Calu3 (cell line): ENCODE measurements at regions not wholly inside any gene's neighbourhood (a gene's known extent, or its start where the extent isn't known, plus 50 kb on each side); places are given as distances from the start of the nearest gene placed in this dataset.

ENCODE experiments used
- BruUV-seq: library from RNA; stranded (reverse); fragments of 400-500 nt; replicated peaks from 2 replicates; lab custom pipeline; 2021; lab: Mats Ljungman, UMichigan
- CTCF ChIA-PET: fragments of 300-600 bp; sonication (Branson Sonifier 250); formaldehyde crosslinking; loops from one replicate; lab custom pipeline; 2022; ENCODE audit warnings: antibody characterized with exemption; lab: Charles Lee
- DNase-seq: peaks from one replicate; pipeline ENCODE4 v3.0.0; 2022
- H3K27ac Mint-ChIP-seq: one replicate; pipeline ENCODE4 v1.8.0; 2022; ENCODE audit warnings: mixed read lengths; ENCODE audit not compliant: unreplicated experiment
- H3K27me3 Mint-ChIP-seq: one replicate; pipeline ENCODE4 v1.8.0; 2022; ENCODE audit warnings: mixed read lengths; ENCODE audit not compliant: unreplicated experiment
- H3K36me3 Mint-ChIP-seq: one replicate; pipeline ENCODE4 v1.8.0; 2022; ENCODE audit warnings: mild to moderate bottlenecking, moderate library complexity, mixed read lengths; ENCODE audit not compliant: insufficient read depth, unreplicated experiment
- H3K4me1 Mint-ChIP-seq: one replicate; pipeline ENCODE4 v1.8.0; 2022; ENCODE audit warnings: mild to moderate bottlenecking, low read depth, mixed read lengths; ENCODE audit not compliant: unreplicated experiment
- H3K4me3 Mint-ChIP-seq: one replicate; pipeline ENCODE4 v1.8.0; 2022; ENCODE audit warnings: mild to moderate bottlenecking, low read depth, moderate library complexity, mixed read lengths; ENCODE audit not compliant: unreplicated experiment
- H3K9me3 Mint-ChIP-seq: one replicate; pipeline ENCODE4 v1.8.0; 2022; ENCODE audit warnings: low read depth, mixed read lengths; ENCODE audit not compliant: unreplicated experiment
- CTCF ChIP-seq: fragments of 200-600 bp; IDR thresholded peaks from one replicate; pipeline ENCODE4 v1.8.0; 2022; ENCODE audit warnings: antibody characterized with exemption; ENCODE audit not compliant: unreplicated experiment
- intact Hi-C: fragments of 100-400 bp; cut with micrococcal nuclease; formaldehyde crosslinking; loops from one replicate; pipeline ENCODE4 v1.10.0; 2022; ENCODE audit not compliant: unreplicated experiment

GRCh38 chr7:25665903-25666670 is 437.8 kb upstream of the NPVF start:
- Mint-ChIP-seq H3K36me3 (no peaks in the 10 kb centered on the region), H3K4me3 (no peak overlapping the region), H3K27ac (no peak overlapping the region), H3K9me3 (no peaks in the 10 kb centered on the region), H3K4me1 (peaks cover 6% of the 10 kb centered on the region), H3K27me3 (peaks cover 87% of the 10 kb centered on the region)
- DNase-seq: no peak
- BruUV-seq: no TSS peak
- TF ChIP-seq CTCF: no peak
- intact Hi-C loops: no loop called here
- CTCF ChIA-PET: no interaction called here

- no peaks in the 10 kb centered on the region for H3K9me3 Mint-ChIP-seq
- peaks cover 88% of the 10 kb centered on the region for H3K27me3 Mint-ChIP-seq
- no peak for DNase-seq
Measured at GRCh38 chr7:25666671-25667060, 438.4 kb upstream of the NPVF start.

GRCh38 chr7:25669281-25669781 is 441.0 kb upstream of the NPVF start:
- Mint-ChIP-seq H3K9me3 (no peaks in the 10 kb centered on the region), H3K27me3 (peaks cover 88% of the 10 kb centered on the region), H3K4me3 (no peak overlapping the region), H3K4me1 (peaks cover 10% of the 10 kb centered on the region), H3K36me3 (no peaks in the 10 kb centered on the region), H3K27ac (no peak overlapping the region)
- TF ChIP-seq CTCF: no peak
- no peak for DNase-seq
- CTCF ChIA-PET: no interaction called here
- no TSS peak for BruUV-seq
- intact Hi-C loops: no loop called here

More at GRCh38 chr7:25666671-25667060, 438.4 kb upstream of the NPVF start:
- CTCF ChIA-PET: no interaction called here
- Mint-ChIP-seq H3K4me1 (peaks cover 10% of the 10 kb centered on the region), H3K4me3 (no peak overlapping the region), H3K27ac (no peak overlapping the region), H3K36me3 (no peaks in the 10 kb centered on the region)
- intact Hi-C loops: no loop called here
- no TSS peak for BruUV-seq
- TF ChIP-seq CTCF: no peak

DNA sequence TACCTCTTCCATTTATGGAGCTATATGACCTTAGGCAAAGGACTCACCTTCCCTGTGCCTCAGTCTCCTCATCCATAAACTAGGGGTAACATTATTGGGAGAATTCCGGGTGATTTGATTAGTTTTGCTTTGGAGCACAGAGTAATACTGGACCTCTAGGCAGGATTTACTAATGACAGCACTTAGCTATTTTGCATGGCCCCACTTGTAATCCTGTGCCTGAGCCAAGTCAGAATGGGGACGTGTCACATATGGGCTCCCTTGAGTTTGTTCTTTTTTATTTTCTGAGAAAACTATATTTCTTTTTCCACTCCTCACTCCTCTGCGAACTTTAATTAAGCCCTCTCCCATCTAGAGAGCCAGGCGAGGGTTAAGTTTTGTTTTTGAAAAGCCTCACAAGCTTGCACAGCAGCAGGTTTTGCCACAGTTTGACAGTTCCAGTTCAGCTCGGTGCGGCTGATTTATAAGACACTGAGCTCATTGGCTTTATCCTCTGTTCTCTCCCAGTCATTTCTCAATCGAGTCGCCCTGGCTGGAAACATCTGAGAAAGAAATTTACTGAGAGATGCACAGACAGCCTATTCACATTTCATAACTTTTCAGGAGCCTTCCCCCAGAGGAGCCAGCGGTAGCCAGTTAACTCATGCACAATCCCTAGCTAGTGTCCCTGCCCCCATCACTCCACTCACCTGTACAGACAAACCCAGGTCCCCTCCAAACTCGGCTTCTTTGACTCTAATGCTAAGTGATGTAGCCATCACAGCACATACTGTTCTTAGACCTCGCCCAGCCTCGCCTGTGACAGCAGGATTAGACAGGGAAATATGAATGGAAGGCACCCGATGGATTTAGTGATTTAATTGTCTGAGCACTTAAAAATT is 441.9 kb upstream of the NPVF start:
- Mint-ChIP-seq H3K4me3 (no peak overlapping the region), H3K36me3 (no peaks in the 10 kb centered on the region), H3K4me1 (peaks cover 10% of the 10 kb centered on the region), H3K27ac (no peak overlapping the region), H3K27me3 (peaks cover 88% of the 10 kb centered on the region), H3K9me3 (no peaks in the 10 kb centered on the region)
- DNase-seq: no peak
- intact Hi-C loops: no loop called here
- no peak for TF ChIP-seq CTCF
- BruUV-seq: no TSS peak
- CTCF ChIA-PET: no interaction called here
